Hepatic stellate cell (primary cell): ENCODE measurements at regions not wholly inside any gene's neighbourhood (a gene's known extent, or its start where the extent isn't known, plus 50 kb on each side); places are given as distances from the start of the nearest gene placed in this dataset.
"Not testable (repeated sequence)": the region's sequence is repeated elsewhere in the genome, so short reads cannot be mapped to it uniquely, and the experiment has no call there.

ENCODE experiments used
- DNase-seq: peaks from one replicate; pipeline ENCODE4 v3.0.0; 2011; ENCODE audit warnings: low spot score

DNA sequence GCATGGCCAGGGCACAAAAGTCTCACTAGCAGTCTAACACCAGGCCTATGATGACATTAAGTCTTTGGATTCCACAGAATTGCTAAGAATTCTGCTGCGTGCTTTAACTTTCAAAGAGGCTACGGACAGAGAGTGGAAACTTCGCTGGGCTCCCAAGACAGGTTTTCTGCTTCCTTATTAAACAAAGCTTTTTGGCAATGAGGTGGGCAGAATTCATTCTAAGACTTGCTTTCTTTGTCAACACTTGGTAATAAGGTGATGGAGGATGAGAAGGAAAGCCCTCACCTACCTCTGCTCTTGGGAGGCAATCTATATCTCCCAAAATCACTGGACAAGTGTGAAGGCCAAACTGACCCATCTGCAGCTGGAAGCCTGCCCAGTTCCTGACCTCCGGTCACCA, 231.9 kb downstream of the ATPSCKMT start:
- no peak for DNase-seq

DNA sequence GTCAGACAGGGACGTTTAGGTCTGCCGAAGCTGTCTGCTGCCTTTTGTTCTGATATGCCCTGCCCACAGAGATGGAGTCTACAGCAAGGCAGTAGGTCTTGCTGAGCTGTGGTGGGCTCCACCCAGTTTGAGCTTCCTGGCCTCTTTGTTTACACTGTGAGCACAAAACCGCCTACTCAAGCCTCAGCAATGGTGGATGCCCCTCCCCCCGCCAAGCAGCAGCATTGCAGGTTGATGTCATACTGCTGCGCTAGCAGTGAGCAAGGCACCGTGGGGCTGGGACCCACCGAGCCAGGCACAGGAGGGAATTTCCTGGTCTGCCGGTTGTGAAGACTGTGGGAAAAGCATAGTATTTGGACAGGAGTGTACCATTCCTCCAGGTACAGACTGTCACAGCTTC, 233.1 kb downstream of the ATPSCKMT start:
- DNase-seq = not testable (repeated sequence)

DNA sequence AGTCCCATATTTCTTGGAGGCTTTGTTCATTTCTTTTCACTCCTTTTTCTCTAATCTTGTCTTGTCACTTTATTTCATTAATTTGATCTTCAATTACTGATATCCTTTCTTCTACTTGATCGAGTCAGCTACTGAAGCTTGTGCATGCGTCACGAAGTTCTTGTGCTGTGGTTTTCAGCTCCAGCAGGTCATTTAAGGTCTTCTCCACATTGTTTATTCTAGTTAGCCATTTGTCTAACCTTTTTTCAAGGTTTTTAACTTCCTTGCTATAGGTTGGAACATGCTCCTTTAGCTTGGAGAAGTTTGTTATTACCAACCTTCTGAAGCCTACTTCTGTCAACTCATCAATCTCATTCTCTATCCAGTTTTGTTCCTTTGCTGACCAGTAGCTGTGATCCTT, 234.0 kb downstream of the ATPSCKMT start:
- not testable (repeated sequence) for DNase-seq

DNA sequence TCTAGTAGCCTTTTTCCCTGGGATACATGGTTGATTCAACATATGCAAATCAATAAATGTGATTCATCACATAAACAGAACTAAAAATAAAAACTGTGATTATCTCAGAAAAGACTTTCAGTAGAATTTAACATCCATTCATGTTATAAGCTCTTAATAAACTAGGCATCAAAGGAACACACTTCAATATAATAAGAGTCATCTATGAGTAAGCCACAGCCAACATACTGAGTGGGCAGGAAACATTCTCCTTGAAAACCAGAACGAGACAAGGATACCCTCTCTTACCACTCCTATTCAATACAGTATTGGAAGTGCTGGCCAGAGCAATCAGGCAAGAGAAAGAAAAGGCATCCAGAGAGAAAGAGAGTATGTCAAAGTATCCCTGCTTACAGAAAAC, 239.9 kb downstream of the ATPSCKMT start:
- DNase-seq = no peak

DNA sequence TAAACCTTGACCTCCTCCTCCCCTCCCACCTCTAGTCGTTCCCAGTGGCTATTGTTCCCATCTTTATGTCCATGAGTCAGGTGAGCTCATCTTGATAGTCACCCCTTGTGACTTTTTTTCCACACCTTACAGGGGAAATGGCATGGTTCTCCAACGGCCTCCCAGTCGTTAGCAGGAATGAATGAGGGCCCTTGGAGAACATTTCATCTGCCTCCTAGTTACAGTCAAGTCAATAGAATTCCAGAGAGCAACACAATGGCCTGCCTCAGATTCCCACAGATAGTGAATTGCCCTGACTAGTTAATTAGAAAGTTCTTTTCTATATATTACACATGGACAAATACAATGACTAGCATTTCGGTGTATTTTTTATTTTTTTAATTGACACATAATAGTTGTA, 262.6 kb downstream of the ATPSCKMT start:
- no peak for DNase-seq

DNA sequence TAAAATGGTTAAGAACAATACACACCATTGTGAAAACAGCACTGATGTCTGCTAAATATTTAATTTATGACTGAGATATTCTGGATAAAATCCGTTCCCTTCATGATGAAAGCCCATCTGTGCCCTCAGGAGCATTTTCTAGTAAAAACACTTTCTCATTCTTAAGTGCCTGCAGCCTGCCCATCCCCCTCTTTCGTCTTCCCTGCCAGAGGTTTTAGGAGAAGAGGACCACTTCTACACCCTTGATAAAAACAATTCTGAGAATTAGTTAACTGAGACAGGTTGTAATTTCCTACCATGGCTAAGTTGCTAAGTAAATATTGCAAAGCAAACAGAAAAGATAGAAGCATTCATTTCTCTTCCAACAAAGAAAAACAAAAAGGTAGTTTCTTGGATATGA, 272.6 kb downstream of the ATPSCKMT start:
- no peak for DNase-seq

DNA sequence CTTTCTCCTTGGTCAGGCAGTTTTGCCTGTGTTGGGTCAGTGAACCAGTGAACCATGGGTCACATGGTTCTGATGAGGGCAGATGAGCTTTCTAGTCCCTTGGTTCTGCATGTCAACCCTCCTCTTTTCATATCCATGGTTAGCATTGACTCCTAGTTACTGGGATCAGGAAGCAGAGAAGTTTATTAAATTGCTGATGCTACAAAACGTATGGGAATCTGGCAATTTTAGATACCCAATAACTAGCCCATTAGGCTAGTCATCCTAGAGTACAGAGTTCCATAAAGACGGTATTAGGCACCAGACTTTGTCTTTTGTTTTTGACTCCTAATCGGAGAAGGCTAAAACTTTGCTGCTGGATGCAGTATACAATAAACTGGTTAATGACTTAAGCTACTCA, 273.1 kb downstream of the ATPSCKMT start:
- no peak for DNase-seq

DNA sequence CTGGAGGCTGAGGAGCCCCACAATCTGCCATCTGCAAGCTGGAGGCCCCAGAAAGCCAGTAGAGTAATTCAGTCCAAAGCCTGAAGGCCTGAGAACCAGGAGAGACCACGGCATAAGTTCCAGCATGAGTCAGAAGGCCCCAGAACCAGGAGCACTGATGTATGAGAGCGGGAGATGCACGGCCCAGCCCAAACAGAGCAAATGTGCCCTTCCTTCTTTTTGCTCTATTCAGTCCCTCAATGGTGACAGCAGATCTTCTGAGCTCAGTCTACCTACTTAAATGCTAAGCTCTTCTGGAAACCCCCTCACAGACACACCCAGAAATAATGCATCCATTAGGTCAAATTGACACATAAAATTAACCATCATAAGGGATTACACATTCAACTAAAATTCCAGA, 277.6 kb downstream of the ATPSCKMT start:
- no peak for DNase-seq

DNA sequence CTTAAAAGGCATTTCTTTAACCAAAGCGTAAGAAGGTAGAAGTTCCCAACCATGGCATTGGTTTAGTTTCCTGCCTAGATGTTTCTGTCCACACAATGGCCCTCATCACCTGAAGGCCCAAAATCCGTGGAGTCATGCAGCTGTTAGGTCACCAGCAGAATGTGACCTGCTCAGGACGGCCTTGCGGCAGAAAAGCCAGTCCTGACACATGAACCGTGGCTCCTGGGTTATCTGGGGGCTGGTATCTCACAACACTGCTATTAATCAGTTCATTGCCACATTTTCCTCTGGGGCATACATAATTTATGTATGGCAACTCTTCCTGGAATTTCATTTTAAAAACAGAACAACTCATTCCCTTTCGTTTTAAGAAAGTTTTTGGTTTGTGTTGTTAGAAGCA, 278.4 kb downstream of the ATPSCKMT start:
- no peak for DNase-seq

DNA sequence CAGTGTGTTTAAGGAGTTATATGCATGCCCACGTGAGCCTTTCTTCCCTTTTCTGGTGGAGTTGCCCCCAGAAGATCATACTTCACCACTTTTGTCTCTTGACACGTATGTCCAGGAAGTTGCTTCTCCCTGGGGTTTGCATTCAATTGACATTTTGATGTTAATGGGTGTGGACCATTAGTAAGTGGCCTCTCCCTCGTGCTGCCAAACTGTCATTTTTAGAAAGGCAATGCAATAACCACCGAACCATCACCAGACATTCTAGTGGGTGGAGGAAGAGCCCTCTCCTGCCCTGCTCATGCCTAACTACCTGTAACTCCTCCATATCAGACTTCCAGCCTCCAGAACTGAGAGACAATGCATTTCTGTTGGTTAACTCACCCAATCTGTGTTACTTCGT, 290.8 kb downstream of the ATPSCKMT start:
- DNase-seq = no peak

DNA sequence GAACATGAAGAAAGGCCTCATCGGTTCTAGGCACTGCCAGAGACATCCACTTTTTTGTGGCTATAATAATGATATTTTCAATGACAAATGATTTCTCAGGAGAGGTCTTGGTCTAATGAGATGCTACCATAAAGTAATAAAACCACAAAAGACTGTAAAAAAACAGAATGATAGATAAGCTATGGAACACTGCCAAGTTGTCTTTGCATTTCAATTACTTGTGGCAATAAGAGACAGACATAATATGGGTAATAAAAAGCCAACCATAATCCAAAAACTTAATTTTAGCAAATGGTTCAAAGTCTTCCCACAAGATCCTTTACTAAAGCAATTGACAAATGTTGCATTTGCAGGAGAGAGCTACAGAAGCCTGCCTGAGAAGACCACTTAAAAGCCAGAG, 292.5 kb downstream of the ATPSCKMT start:
- DNase-seq = no peak

DNA sequence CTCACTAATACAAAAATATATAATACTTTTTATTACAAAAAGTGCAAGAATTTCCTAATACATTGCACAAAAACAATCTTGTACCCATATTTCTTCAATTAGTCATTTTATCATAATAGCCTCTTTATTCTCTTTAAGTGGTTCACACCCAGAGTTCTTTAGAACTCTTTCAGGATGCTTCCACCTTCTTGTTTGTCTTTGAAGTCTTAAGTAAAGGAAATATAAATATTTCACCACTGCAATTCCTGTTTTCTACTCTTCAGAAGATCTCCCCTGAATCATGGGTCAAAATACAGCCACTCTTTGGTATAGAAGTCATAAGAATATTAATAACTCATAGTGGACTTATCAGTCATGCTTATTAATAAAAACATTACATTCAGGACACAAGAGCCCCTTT, 293.0 kb downstream of the ATPSCKMT start:
- no peak for DNase-seq

DNA sequence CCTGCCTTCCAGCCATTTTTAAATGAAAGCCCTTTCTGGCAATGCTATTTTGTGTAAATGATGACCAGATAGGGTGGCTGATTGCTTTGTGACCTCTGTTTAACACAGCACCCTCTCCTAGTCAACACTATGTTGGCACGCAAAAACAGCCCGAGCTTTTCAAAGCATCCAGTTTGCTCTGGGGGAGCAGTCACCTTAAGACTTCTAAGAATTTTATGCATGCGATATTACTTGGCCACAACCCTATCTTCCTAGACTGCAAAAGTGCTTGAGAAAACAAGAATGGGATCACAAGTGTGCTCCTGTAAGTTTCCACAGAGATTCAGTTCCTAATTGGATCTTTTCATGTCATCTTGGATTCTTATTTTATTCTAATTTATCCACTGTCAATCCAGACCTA, 294.1 kb downstream of the ATPSCKMT start:
- no peak for DNase-seq

DNA sequence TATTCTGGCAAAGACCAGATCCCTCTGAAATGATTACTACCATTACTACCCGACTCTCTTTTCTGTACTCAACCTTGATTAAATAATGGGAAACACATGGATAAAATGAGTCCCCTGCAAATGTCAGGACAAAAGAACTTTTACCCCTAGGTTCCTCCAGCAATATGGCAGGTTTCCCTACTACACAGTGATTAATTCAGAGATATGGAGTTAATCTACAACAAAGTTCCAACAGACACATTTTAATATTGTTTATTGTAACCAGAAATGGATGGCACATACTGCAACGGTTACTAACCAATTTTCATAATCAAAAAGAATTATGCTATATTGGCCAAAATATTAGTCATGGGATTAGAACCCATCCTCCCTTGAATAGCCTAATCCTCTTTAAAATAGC, 294.8 kb downstream of the ATPSCKMT start:
- no peak for DNase-seq

DNA sequence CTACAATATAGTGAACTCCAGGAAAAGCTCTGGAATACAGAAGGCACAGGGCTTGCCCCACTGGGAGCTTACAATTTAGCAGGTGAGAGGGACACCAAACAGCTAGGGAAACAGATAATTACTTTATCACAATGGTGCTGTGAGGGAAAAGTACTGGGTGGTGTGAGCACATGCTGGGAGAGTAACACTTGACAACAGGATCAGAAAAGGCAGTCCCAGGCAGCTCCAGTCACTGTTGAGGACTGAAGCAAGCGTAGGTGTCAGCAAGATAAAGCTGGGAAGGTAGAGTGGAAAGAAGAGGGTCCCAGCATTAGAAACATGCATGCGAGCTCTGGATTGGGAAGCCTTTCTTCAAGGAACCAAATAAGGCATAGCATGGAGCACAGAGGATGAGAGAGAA, 296.0 kb downstream of the ATPSCKMT start:
- DNase-seq = no peak

DNA sequence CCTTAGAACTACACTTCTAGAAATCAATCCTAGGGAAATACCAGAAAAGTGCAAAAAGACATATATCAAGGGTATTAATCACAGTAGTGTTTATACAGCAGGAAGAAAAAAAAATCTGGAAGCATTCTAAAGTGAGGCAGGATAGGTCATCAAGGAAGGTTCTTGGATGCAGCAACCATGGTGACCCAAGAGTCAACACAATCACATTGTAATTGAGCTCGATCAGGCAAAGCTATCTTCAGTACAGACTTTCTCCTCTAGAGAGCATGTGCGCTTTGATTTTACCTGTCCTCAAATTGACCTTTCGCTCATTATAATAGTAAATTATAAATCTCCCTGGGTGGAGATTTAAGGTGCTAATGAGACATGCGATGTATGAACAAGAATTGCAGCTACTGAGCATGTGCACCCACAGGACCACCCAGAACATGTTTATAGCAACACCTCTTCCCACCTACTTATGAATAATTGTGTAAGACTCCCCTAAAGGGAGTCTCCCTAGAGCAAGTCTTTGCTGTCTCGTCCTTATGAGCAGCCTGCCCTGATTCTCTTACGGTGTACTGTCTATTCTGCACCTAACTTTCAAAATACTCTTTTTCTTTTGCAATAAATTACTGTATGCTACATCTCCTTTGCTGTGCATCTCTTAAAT, 297.7 kb downstream of the ATPSCKMT start:
- no peak for DNase-seq

DNA sequence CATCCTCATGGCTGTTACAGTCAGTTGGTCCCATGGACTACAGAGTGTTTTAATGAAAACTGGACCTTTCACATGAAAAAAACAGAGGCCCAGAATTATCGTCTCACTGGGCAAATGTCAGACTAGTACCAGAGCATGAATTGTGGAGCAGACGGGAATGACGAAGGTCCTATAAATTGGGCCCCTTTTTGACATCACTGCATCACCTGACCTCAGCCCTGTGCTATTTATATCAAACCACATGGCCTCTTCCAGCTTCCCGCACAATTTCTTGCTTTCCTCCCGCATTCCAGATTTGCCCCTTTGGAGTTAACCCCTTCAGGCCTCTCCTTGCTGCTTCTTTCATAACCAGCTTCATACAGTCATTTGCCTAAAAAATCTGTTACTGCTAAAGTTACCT, 301.7 kb downstream of the ATPSCKMT start:
- no peak for DNase-seq

DNA sequence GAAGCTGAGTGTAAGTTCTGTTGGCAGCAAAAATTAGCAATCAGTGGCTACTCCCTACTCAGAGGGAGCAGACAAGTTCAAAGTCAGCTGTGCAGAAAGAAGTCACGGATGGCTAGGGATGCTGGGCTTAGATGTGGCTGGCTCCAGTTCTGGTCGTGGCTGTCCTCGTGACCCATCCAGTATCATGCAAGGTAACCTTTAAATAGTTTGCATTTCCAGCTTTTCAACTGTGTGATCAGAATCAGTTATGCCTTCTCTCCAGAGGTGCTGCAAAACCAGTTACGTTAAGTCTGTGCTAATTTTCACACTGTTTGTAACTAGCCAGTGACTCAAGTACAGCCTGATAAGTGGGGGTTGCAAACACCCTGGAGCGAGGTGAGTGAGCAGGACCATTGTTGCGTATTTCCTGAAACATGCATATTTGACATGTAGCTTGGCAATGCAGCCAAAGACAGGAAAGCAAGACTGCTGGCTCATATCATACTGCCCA, 302.4 kb downstream of the ATPSCKMT start:
- no peak for DNase-seq

DNA sequence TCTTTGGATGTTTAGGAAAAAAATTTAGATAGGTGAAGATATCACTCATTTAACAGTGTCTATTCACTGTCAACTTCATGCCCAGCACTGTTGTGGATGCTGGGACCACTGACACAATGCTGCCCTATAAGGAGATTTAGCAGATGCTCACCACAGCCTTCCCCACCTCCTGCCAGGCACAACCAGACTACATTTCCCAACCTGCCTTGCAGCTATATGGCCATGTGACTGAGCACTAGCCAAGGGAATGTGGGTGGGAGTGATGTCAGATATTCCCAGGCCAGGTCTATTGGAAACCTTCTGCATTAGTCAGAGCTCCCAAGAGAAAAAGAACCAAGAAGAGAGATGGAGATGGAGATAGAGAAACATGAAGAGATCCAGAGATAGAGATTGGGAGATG, 302.6 kb upstream of the TAS2R1 start:
- DNase-seq = peak; percentile 22

DNA sequence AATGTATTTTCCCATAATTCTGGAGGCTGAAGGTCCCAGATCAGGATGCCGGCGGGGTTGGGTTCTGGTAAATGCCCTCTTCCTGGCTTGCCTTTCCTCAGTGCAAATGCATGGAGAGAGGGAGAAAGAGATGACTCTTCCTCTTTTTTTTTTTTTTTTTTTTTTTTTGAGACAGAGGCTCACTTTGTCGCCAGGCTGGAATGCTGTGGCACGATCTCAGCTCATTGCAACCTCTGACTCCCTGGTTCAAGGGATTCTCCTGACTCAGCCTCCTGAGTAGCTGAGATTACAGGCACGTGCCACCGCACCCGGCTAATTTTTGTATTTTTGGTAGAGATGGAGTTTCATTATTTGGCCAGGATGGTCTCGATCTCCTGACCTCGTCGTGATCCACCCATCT, 300.0 kb upstream of the TAS2R1 start:
- no peak for DNase-seq

DNA sequence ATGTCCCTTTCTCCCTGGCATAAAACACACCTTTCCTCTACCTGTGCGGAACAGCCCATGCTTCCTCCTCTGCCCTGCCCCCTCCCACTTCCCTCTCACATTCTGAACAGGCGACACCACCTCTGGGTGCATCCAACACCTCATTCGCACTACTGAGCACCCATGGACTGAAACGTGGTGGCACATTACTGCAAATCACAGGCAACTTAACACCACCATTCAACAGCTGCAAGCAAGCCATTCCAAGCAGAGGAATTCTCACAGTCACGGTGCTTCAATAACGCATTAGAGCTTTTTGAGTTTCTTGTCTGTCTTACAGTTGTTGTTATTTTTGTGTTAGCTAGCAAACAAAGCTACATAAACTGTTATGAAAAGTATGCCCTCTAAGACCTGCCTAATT, 298.2 kb upstream of the TAS2R1 start:
- DNase-seq = no peak

DNA sequence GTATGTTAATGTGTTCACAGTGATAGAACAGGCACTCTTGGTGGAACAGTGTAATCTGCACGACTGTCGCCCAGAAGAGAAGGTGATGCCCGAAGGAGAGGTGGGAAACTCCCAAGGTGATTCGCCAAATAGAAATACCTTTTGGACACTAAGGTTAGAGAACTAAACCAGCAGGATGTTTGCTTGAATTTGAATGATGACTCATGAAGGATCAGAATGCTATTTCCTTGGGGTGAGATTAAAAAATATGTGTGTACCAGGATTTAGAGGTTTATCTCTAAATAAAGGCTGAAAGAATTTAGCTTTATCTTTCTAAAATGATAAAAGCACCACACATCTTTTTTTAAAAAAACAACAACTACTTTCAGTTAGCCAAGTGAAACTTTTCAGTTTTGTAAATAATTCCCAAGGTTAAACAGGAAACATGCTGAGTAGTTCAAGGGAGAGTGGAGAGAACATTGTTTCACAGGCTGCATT, 297.4 kb upstream of the TAS2R1 start:
- no peak for DNase-seq

DNA sequence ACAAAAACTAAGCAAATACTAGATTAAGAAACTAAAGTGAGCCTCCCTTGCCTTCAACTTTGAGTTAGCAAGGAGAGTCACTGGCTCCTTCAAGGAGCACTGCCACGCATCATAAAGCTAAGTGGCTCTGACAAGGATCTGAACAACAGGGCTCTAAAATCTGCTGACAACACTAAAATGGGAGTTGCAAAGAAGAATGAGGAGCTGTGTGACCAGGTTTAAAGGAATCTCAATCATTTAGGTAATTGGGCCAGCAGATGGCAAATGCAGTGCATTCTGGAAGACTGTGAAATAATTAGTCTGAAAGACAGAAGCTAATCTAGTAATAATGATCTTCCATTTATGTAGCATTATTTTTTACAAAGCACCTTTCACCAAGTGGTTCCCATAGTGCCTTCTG, 297.0 kb upstream of the TAS2R1 start:
- DNase-seq = no peak

DNA sequence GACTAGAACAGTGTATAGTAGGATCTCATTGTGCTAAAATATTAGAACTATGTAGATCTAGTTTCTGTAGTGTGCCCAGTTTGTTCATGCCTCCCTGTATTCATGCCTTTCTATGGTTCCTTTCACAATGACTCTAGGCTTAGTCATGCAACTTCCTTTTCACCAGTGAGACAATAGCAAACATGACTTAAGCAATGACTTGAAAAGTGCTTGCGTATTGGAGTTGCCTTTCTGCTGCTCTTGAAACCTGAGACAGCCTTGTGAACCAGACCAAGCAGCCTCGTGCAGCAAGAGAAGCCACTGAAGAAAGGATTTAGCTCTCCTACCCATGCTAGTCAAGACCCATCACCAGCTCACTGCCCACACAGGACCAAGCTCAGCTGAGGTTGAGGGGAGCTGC, 294.5 kb upstream of the TAS2R1 start:
- peak; percentile 64 for DNase-seq

DNA sequence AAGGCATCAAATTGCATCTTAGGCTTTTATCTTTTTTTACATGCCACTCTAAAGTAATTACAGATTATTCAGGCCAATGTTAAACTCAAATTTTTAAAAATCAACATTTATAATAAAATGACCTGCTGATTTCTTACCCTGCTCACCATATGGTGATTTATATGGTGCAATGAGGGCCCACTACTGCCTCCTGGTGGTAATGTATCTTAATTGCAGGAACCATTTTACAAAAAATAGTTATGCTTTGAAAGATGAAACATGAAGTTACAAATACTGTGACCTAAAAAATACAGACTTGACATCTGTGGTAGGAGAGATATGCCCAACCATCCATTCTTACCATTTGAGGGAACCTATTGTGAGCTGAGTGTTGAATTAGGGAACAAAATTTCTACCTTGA, 292.6 kb upstream of the TAS2R1 start:
- DNase-seq = no peak
